Tibial nerve (tissue), 4 donors: ENCODE measurements at regions not wholly inside any gene's neighbourhood (a gene's known extent, or its start where the extent isn't known, plus 50 kb on each side); places are given as distances from the start of the nearest gene placed in this dataset.

Experiments used
- DNase-seq, 2 donors: peaks; one replicate each; pipeline ENCODE4 v3.0.0-alpha.2; 2019; ENCODE audit warnings: low spot score in 2 of 2
- H3K27ac ChIP-seq, 4 donors: fragments of 200-600 bp; sonication (generic) in 3 of 4; one replicate each; pipeline ENCODE4 v1.5.1; 2017 to 2019; ENCODE audit warnings: mild to moderate bottlenecking in 1 of 4
- H3K27me3 ChIP-seq, 2 donors: fragments of 200-600 bp; sonication (generic) in 1 of 2; one replicate each; pipeline versions ENCODE4 v1.5.1 to v1.6.0; 2017 to 2019
- H3K36me3 ChIP-seq, 3 donors: fragments of 200-600 bp; sonication (generic); one replicate each; pipeline ENCODE4 v1.5.1; 2018 to 2019
- H3K4me1 ChIP-seq, 4 donors: fragments of 200-600 bp; sonication (generic) in 3 of 4; one replicate each; pipeline ENCODE4 v1.5.1; 2017 to 2019
- H3K4me3 ChIP-seq, 4 donors: fragments of 200-600 bp; sonication (generic) in 3 of 4; one replicate each; pipeline ENCODE4 v1.5.1; 2017 to 2019; ENCODE audit warnings: mild to moderate bottlenecking in 1 of 4, moderate library complexity in 1 of 4
- H3K9me3 ChIP-seq, 4 donors: fragments of 200-600 bp; sonication (generic) in 3 of 4; one replicate each; pipeline ENCODE4 v1.5.1; 2017 to 2019
- EP300 ChIP-seq, 2 donors: sonication (generic); formaldehyde crosslinking; IDR thresholded peaks; one replicate each; pipeline ENCODE4 v1.6.1; 2017; ENCODE audit warnings: antibody characterized with exemption in 2 of 2, mild to moderate bottlenecking in 1 of 2
- POLR2A ChIP-seq, 2 donors: fragments of 450-650 bp; IDR thresholded peaks; one replicate each; pipeline ENCODE4 v1.6.1; 2017; ENCODE audit warnings: antibody characterized with exemption in 2 of 2, mild to moderate bottlenecking in 2 of 2, moderate library complexity in 2 of 2
- WGBS, 2 donors: methylation state at CpG; one replicate each; pipeline ENCODE4 v1.1.5; 2018; 5-methylcytosine and 5-hydroxymethylcytosine counted together
- TF ChIP-seq, protein P1 (sequence below), 5 experiments: fragments of 200-600 bp in 3 of 5; fragments of 450-650 bp in 2 of 5; sonication (generic) in 3 of 5; IDR thresholded peaks; one replicate each; pipeline ENCODE4 v1.5.1; 2016 to 2019; ENCODE audit warnings: antibody characterized with exemption in 5 of 5, mild to moderate bottlenecking in 3 of 5, moderate library complexity in 2 of 5

DNA sequence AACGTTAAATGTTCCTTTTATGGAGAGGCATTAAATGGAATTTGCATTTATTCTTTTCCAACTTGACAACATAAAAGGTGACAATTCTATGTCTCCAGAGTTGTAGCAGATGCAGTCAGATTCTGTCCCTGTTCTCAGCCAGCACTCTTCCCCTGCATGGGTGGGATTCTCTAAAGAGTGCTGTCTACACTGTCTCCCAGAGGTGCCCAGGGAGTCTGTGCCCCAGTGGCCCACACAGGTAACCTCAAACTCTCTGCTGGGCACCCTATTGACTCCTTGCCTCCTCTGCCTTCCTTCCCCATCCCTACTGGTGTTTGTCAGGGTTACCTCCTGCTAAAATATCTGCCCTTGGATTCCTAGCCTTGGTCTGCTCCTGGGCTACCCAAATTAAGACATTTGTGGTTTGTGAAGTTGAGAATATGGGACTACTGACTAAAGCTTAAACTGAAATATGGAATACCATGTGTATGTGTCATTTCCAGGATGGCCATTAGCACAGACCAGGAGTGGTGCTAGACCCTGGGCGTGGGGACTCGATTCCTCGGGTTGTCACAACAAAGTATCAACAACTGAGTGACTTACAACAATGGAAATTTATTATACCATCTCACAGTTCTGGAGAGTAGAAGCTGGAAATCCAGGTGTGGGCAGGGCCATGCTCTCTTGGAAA is 284.7 kb downstream of the CDH26 start:
- no peak overlapping the region for H3K4me3 ChIP-seq
- no peak overlapping the region for H3K27ac ChIP-seq
- 92 to 93% methylated on average over 4 of the region's 4 CpGs for WGBS, 2 donors
- DNase-seq, result no peak
- H3K9me3 ChIP-seq, result no peaks in the 10 kb centered on the region
- no peaks in the 10 kb centered on the region for H3K27me3 ChIP-seq
- H3K36me3 ChIP-seq, result peaks cover 0 to 3% (median 0%) of the 10 kb centered on the region in 3 donors
- H3K4me1 ChIP-seq, result no peaks in the 10 kb centered on the region
- TF ChIP-seq, protein P1, sequence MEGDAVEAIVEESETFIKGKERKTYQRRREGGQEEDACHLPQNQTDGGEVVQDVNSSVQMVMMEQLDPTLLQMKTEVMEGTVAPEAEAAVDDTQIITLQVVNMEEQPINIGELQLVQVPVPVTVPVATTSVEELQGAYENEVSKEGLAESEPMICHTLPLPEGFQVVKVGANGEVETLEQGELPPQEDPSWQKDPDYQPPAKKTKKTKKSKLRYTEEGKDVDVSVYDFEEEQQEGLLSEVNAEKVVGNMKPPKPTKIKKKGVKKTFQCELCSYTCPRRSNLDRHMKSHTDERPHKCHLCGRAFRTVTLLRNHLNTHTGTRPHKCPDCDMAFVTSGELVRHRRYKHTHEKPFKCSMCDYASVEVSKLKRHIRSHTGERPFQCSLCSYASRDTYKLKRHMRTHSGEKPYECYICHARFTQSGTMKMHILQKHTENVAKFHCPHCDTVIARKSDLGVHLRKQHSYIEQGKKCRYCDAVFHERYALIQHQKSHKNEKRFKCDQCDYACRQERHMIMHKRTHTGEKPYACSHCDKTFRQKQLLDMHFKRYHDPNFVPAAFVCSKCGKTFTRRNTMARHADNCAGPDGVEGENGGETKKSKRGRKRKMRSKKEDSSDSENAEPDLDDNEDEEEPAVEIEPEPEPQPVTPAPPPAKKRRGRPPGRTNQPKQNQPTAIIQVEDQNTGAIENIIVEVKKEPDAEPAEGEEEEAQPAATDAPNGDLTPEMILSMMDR (IDR thresholded peaks at IDR 0.05), result no peak
- TF ChIP-seq POLR2A (IDR thresholded peaks at IDR 0.05), result no peak
- no peak for TF ChIP-seq EP300 (IDR thresholded peaks at IDR 0.05)

DNA sequence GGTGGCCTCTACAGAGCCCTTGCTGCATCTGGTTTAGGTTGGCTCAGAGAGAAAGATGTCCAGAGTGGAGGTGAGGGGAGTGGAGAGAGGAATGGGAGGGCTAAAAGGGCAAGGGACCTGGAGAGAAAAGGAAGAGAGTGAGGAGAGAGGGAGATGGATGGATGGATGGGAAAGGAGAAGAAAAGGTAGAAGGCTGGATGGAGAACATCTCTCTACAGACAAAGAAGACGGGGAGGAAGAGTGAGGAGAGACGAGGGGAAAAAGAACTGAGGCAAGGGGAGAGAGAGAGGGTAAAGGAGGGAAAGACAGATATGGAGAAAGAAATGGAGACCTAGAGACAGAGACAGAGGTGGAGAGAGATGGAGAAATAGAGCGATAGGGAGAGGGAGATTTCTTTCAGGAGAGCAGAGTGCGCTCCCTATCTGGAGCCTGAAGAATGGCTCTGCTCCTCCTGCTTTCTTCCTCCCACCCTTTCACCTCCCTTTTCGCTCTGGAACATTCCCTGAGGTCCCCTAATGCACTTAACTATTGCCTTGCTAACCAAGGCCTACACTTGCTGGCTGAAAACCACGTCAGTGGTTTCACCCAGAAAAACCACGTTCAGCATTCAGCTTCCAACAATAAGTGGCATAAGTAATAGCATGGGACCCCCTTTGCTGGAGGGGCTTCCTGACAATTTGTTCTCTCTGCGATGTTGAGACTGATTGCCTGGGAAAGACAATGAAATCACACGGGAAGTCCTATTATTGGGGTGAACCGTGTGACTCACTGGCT is 286.3 kb downstream of the CDH26 start:
- no peaks in the 10 kb centered on the region for H3K9me3 ChIP-seq
- no peak overlapping the region for H3K4me3 ChIP-seq
- H3K27me3 ChIP-seq, result no peaks in the 10 kb centered on the region
- DNase-seq, result no peak
- no peaks in the 10 kb centered on the region for H3K36me3 ChIP-seq
- H3K27ac ChIP-seq, result no peak overlapping the region
- H3K4me1 ChIP-seq, result no peaks in the 10 kb centered on the region
- TF ChIP-seq, protein P1 (IDR thresholded peaks at IDR 0.05), result no peak
- no peak for TF ChIP-seq POLR2A (IDR thresholded peaks at IDR 0.05)
- TF ChIP-seq EP300 (IDR thresholded peaks at IDR 0.05), result no peak
- 74 to 80% methylated on average over 10 of the region's 10 CpGs for WGBS, 2 donors

DNA sequence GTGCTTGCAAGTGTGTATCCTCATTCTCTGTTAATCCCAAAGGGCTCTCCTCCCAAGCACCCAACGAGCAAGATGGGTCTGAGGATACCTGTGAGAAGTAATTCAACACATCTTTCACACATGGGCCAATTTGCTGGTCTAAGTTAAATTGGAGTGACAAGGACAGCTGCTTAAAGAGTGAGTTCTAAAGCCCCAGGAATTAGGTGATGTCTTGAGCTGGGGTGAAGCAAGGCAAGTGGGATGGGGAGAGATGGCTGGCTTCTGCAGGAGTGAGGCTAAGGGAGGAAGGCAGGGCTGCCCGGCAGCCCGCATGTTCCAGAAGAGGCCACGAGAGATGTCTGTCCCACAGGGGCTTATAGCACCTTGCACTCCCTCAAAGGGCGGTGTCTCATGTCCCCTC is 288.5 kb downstream of the CDH26 start:
- 83 to 96% methylated on average over 5 of the region's 5 CpGs for WGBS, 2 donors
- no peak overlapping the region for H3K4me3 ChIP-seq
- TF ChIP-seq, protein P1 (IDR thresholded peaks at IDR 0.05), result no peak
- TF ChIP-seq POLR2A (IDR thresholded peaks at IDR 0.05) (no peak), EP300 (IDR thresholded peaks at IDR 0.05) (no peak)

DNA sequence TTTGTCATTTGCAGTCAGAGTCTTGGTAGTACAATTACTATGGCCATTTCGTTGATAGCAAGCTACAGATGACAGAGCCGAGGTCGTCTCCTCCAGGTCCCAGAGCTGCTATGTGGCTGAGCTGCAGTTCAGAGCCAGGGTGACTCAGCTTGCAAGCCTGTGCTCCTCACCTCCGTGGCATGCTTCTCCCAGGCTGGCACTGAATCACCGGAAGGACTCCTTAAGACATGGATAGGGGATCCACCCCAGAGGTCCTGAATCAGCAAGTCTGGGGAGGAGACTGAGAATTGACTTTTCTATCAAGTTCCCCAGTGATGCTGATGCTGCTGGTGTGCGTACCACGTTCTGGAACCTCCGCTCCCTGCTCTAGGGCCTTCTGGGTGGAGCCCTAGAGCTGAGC is 291.2 kb downstream of the CDH26 start:
- Histone ChIP-seq H3K27ac (no peak overlapping the region), H3K4me3 (no peak overlapping the region), H3K4me1 (no peaks in the 10 kb centered on the region), H3K27me3 (no peaks in the 10 kb centered on the region), H3K36me3 (no peaks in the 10 kb centered on the region), H3K9me3 (no peaks in the 10 kb centered on the region)
- DNase-seq, result no peak
- WGBS, 2 donors, result 69 to 77% methylated on average over 7 to 8 of the region's 8 CpGs
- TF ChIP-seq EP300 (IDR thresholded peaks at IDR 0.05), result no peak
- no peak for TF ChIP-seq POLR2A (IDR thresholded peaks at IDR 0.05)
- TF ChIP-seq, protein P1 (IDR thresholded peaks at IDR 0.05), result no peak

More for the DNA sequence above, 288.5 kb downstream of the CDH26 start:
- Histone ChIP-seq H3K27ac (no peak overlapping the region), H3K36me3 (no peaks in the 10 kb centered on the region), H3K4me1 (no peaks in the 10 kb centered on the region), H3K27me3 (no peaks in the 10 kb centered on the region), H3K9me3 (no peaks in the 10 kb centered on the region)
- no peak for DNase-seq

DNA sequence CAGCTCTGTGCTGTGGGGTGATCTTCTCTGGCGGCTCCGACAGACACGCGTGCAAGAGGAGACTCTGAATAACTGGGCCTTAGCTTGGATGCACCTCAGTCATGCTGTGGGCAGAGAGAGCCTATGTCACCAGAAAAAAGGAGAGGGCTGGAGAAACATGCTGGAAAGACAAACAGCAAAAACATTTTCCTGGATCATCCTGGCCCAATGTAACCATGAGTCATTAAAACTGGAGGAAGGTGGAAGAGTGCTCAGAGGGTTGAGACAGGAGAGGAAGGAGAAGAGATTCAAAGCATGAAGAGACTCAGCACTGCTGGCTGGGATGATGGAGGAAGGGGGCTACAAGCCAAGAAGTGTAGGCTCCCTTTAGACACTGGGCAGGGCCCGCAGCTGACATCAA is 292.0 kb downstream of the CDH26 start:
- TF ChIP-seq, protein P1 (IDR thresholded peaks at IDR 0.05), result no peak
- no peak for TF ChIP-seq POLR2A (IDR thresholded peaks at IDR 0.05)
- TF ChIP-seq EP300 (IDR thresholded peaks at IDR 0.05), result no peak

More for the DNA sequence above, 292.0 kb downstream of the CDH26 start:
- H3K4me3 ChIP-seq, result no peak overlapping the region
- H3K9me3 ChIP-seq, result no peaks in the 10 kb centered on the region
- DNase-seq, result no peak
- H3K36me3 ChIP-seq, result no peaks in the 10 kb centered on the region
- 96 to 99% methylated on average over 5 of the region's 5 CpGs for WGBS, 2 donors
- no peak overlapping the region for H3K27ac ChIP-seq
- H3K27me3 ChIP-seq, result no peaks in the 10 kb centered on the region
- H3K4me1 ChIP-seq, result peaks cover 0 to 8% (median 0%) of the 10 kb centered on the region in 4 donors
